ENCODE measurements at regions not wholly inside any gene's neighbourhood (a gene's known extent, or its start where the extent isn't known, plus 50 kb on each side); places are given as distances from the start of the nearest gene placed in this dataset.
"Not testable (repeated sequence)": the region's sequence is repeated elsewhere in the genome, so short reads cannot be mapped to it uniquely, and the experiment has no call there.

- DNase-seq (ENCODE audit: extremely low spot score): no peak
- ChIA-PET CTCF (interaction anchor here (0.8 kb wide), 1 partner anchor 46 kb away, joined by 3 read pairs; no protein-coding TSS in a partner anchor), POLR2A (no interaction called here)
- TF ChIP-seq FOXA1 (IDR thresholded peaks at IDR 0.05) (no peak), ARNT (IDR thresholded peaks at IDR 0.05) (no peak), ZNF384 (IDR thresholded peaks at IDR 0.05) (no peak), ELF4 (IDR thresholded peaks at IDR 0.05) (no peak), LEF1 (IDR thresholded peaks at IDR 0.05; ENCODE audit: borderline replicate concordance) (no peak), TARDBP (IDR thresholded peaks at IDR 0.05) (no peak), CTBP1 (IDR thresholded peaks at IDR 0.05; ENCODE audit: borderline replicate concordance) (no peak), FOXM1 (IDR thresholded peaks at IDR 0.05; ENCODE audit: borderline replicate concordance) (no peak), HDGF (IDR thresholded peaks at IDR 0.05; ENCODE audit: borderline replicate concordance) (no peak), L3MBTL2 (conservative IDR thresholded peaks at IDR 0.05) (no peak), BHLHE40 (IDR thresholded peaks at IDR 0.05; ENCODE audit: borderline replicate concordance) (no peak), NFRKB (IDR thresholded peaks at IDR 0.05) (no peak), SP1 (IDR thresholded peaks at IDR 0.05) (no peak)
These were observed 684.2 kb upstream of the SPRY2 start for GRCh38 chr13:81025091-81025490.

DNA sequence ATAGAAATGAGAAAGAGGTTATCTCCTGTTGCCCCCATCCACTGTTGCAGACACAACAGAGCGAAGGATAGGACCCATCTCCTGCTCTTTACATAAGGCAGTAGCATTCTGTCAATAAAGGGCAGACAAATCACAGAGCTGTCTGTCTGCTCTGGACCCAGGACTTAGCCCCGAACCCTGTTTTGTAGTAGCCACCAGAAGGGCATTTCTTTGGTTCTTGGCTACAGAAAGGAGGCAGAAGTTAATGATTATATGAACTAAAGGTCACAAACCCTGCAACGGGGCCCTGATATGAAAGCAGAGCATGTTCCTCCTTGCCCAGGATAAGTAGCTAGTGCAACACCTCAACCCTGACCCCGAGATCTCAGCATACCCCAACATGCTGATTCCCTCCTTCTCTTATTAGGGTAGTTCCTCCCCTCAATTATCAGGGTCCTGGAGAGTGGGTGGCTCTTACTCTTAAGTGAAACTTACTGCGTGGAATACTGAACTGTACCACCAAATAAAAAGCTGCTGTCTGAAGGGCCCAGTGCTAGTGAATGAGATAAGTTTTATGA, 680.4 kb upstream of the SPRY2 start:
- ChIA-PET POLR2A (no interaction called here), CTCF (no interaction called here)
- no peak for TF ChIP-seq ARNT (IDR thresholded peaks at IDR 0.05)
- DNase-seq (ENCODE audit: extremely low spot score): no peak

DNA sequence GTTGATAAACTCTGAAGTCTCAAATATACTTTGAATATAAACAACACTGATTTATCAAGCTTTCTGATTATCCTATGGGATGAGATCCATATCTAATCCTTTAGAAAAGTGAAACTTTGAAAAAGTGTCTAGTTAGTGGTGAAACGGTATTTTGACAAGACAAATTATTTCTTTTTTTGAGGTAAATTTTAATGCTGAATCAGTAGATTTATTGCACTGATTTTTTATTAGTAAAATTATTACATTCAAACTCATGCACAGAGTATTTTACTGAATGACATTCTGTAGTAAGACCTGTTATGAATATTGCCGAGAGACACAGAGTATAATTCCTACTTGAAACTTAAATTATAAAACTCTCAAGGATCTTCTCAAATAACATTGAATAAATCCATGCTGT, 679.1 kb upstream of the SPRY2 start:
- TF ChIP-seq HDGF (IDR thresholded peaks at IDR 0.05; ENCODE audit: borderline replicate concordance) (no peak), CTBP1 (IDR thresholded peaks at IDR 0.05; ENCODE audit: borderline replicate concordance) (peak; percentile 18; the same call in 1 of the 2 replicates)
- ChIA-PET POLR2A (no interaction called here), CTCF (no interaction called here)
- DNase-seq (ENCODE audit: extremely low spot score): no peak

GRCh38 chr13:81018936-81019335, 678.0 kb upstream of the SPRY2 start:
- POLR2A ChIA-PET: no interaction called here
- no peak for DNase-seq (ENCODE audit: extremely low spot score)
- CTCF ChIA-PET: interaction anchor here (0.7 to 2.5 kb wide), 2 partner anchors 40 to 1352 kb away, joined by 3 to 18 read pairs; no protein-coding TSS in a partner anchor
- TF ChIP-seq NFRKB (IDR thresholded peaks at IDR 0.05) (no peak), BHLHE40 (IDR thresholded peaks at IDR 0.05; ENCODE audit: borderline replicate concordance) (no peak), SUZ12 (IDR thresholded peaks at IDR 0.05) (no peak), CTBP1 (IDR thresholded peaks at IDR 0.05; ENCODE audit: borderline replicate concordance) (no peak)

GRCh38 chr13:81017513-81018152, 676.7 kb upstream of the SPRY2 start:
- ChIA-PET CTCF (interaction anchor here (0.5 to 2.5 kb wide), 11 partner anchors 8 to 1339 kb away, joined by 3 to 18 read pairs (median 4); no protein-coding TSS in a partner anchor), POLR2A (no interaction called here)
- TF ChIP-seq FOXK2 (IDR thresholded peaks at IDR 0.05) (no peak), FOXA1 (IDR thresholded peaks at IDR 0.05) (no peak), ELF4 (IDR thresholded peaks at IDR 0.05) (no peak), ARNT (IDR thresholded peaks at IDR 0.05) (no peak), LEF1 (IDR thresholded peaks at IDR 0.05; ENCODE audit: borderline replicate concordance) (no peak), SUZ12 (IDR thresholded peaks at IDR 0.05) (no peak), FOXM1 (IDR thresholded peaks at IDR 0.05; ENCODE audit: borderline replicate concordance) (no peak), CTBP1 (IDR thresholded peaks at IDR 0.05; ENCODE audit: borderline replicate concordance) (no peak), ZNF384 (IDR thresholded peaks at IDR 0.05) (no peak), BHLHE40 (IDR thresholded peaks at IDR 0.05; ENCODE audit: borderline replicate concordance) (no peak), TARDBP (IDR thresholded peaks at IDR 0.05) (no peak), NFRKB (IDR thresholded peaks at IDR 0.05) (no peak), SP1 (IDR thresholded peaks at IDR 0.05) (no peak), L3MBTL2 (conservative IDR thresholded peaks at IDR 0.05) (no peak), HDGF (IDR thresholded peaks at IDR 0.05; ENCODE audit: borderline replicate concordance) (no peak)
- TF ChIP-seq, protein P1, sequence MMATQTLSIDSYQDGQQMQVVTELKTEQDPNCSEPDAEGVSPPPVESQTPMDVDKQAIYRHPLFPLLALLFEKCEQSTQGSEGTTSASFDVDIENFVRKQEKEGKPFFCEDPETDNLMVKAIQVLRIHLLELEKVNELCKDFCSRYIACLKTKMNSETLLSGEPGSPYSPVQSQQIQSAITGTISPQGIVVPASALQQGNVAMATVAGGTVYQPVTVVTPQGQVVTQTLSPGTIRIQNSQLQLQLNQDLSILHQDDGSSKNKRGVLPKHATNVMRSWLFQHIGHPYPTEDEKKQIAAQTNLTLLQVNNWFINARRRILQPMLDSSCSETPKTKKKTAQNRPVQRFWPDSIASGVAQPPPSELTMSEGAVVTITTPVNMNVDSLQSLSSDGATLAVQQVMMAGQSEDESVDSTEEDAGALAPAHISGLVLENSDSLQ (IDR thresholded peaks at IDR 0.05): no peak
- DNase-seq (ENCODE audit: extremely low spot score): peak; percentile 63

DNA sequence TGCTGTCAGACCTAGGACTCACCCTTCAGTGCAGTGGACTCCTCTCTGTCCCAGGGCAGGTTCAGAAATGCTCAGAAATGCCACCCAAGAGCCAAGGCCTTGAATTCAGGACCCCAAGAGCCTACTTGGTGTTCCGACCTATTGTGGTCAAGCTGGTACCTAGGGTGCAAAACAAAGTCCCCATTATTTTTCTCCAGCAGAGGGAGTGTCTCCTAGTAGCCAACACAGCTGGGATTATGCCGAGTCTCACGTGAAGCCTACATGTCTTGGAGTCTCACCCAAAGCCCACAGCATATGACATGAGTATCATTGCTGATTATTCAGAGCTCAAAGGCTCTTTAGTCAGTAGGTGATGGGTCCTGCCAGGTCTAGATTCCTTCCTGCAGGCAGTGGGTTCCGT, 671.1 kb upstream of the SPRY2 start:
- ChIA-PET CTCF (interaction anchor here (0.6 kb wide), 1 partner anchor 1213 kb away, joined by 3 read pairs; no protein-coding TSS in a partner anchor), POLR2A (no interaction called here)
- TF ChIP-seq SP1 (IDR thresholded peaks at IDR 0.05) (no peak), CTBP1 (IDR thresholded peaks at IDR 0.05; ENCODE audit: borderline replicate concordance) (no peak), TARDBP (IDR thresholded peaks at IDR 0.05) (no peak), ZNF384 (IDR thresholded peaks at IDR 0.05) (no peak), NFRKB (IDR thresholded peaks at IDR 0.05) (no peak), HDGF (IDR thresholded peaks at IDR 0.05; ENCODE audit: borderline replicate concordance) (no peak), SUZ12 (IDR thresholded peaks at IDR 0.05) (no peak)
- DNase-seq (ENCODE audit: extremely low spot score): no peak

DNA sequence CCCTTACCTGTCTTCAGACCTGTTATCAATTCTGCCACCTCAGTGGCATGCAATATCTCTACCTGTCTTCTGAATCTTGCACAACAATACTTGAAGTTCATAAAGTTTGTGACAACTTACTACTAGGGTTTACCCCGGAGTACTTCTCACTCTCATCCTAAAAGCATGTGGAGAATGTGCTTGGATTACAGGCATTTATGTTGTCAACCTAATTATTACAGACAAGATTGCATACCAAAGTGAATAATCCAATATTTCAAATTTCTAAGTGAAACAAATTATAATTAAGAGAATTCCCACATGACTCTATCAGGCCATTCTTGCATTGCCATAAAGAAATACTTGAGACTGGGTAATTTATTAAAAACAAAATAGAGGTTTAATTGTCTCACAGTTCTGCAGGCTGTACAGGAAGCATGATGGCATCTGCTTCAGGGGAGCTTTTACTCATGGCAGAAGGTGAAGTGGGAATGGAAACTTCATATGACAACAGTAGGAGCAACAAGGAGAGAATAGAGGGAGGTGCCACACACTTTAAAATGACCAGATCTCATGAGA, 661.0 kb upstream of the SPRY2 start:
- CTCF ChIA-PET: no interaction called here
- POLR2A ChIA-PET: no interaction called here

GRCh38 chr13:80998603-80999002, 657.7 kb upstream of the SPRY2 start:
- CTCF ChIA-PET; POLR2A ChIA-PET; DNase-seq (ENCODE audit: extremely low spot score): not testable (repeated sequence)

More for the DNA sequence above, 661.0 kb upstream of the SPRY2 start:
- no peak for DNase-seq (ENCODE audit: extremely low spot score)
- TF ChIP-seq, protein P1 (IDR thresholded peaks at IDR 0.05): no peak
- TF ChIP-seq CTBP1 (IDR thresholded peaks at IDR 0.05; ENCODE audit: borderline replicate concordance) (no peak), ZNF384 (IDR thresholded peaks at IDR 0.05) (no peak), ARNT (IDR thresholded peaks at IDR 0.05) (no peak), FOXM1 (IDR thresholded peaks at IDR 0.05; ENCODE audit: borderline replicate concordance) (no peak), L3MBTL2 (conservative IDR thresholded peaks at IDR 0.05) (no peak), BHLHE40 (IDR thresholded peaks at IDR 0.05; ENCODE audit: borderline replicate concordance) (no peak), FOXA1 (IDR thresholded peaks at IDR 0.05) (no peak), HDGF (IDR thresholded peaks at IDR 0.05; ENCODE audit: borderline replicate concordance) (no peak), ELF4 (IDR thresholded peaks at IDR 0.05) (no peak), SP1 (IDR thresholded peaks at IDR 0.05) (no peak), FOXK2 (IDR thresholded peaks at IDR 0.05) (no peak)
